ENCODE measurements at regions not wholly inside any gene's neighbourhood (a gene's known extent, or its start where the extent isn't known, plus 50 kb on each side); places are given as distances from the start of the nearest gene placed in this dataset.

DNA sequence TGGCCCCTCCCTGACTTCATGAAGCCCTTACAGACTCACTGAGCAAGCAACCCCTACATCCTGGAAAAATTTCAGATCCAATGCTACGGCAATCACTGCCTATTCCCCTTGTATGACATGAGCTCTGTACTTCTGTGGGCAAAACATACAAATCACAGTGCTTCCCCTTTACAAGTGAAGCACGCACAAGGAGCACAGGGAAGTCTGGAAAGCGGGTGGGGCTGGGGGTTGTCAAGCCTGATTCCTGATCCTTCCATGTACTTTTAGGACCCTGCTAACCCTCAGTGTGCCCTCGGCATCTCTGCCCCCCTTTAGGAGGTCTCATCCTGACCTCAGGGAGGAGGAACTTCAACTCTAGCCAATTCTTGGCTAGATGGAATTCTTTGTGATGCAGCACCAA, 405.7 kb upstream of the POU3F1 start:
- TF ChIP-seq EP300 (IDR thresholded peaks at IDR 0.05) (no peak), POLR2A (IDR thresholded peaks at IDR 0.05) (no peak)
- TF ChIP-seq, protein P1, sequence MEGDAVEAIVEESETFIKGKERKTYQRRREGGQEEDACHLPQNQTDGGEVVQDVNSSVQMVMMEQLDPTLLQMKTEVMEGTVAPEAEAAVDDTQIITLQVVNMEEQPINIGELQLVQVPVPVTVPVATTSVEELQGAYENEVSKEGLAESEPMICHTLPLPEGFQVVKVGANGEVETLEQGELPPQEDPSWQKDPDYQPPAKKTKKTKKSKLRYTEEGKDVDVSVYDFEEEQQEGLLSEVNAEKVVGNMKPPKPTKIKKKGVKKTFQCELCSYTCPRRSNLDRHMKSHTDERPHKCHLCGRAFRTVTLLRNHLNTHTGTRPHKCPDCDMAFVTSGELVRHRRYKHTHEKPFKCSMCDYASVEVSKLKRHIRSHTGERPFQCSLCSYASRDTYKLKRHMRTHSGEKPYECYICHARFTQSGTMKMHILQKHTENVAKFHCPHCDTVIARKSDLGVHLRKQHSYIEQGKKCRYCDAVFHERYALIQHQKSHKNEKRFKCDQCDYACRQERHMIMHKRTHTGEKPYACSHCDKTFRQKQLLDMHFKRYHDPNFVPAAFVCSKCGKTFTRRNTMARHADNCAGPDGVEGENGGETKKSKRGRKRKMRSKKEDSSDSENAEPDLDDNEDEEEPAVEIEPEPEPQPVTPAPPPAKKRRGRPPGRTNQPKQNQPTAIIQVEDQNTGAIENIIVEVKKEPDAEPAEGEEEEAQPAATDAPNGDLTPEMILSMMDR (IDR thresholded peaks at IDR 0.05) = no peak
